ENCODE measurements at regions not wholly inside any gene's neighbourhood (a gene's known extent, or its start where the extent isn't known, plus 50 kb on each side); places are given as distances from the start of the nearest gene placed in this dataset.

DNA sequence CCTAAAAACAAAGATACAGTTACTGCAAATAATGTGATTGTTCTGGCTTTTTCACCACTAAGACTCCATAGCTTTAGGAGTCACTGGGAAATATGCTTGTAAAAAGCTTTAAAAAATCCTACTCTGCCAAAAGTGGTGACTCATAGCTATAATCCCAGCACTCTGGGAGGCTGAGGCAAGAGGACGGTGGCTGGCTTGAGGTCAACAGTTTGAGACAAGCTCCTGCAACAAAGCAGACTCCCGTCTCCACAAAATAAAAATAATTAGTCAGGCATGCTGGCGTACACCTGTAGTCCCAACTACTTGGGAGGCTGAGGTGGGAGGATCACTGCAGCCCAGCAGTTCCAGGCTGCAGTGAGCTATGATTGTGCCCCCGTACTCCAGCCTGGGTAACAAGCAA lies 406.4 kb downstream of the HTR1A start:
- Histone ChIP-seq H3K4me1 (replicated peaks in 1 of 2) (no peaks in the 10 kb centered on the region), H3K27ac (no peak overlapping the region), H3K27me3 (no peaks in the 10 kb centered on the region), H3K9me3 (replicated peaks in 1 of 3) (no peaks in the 10 kb centered on the region), H3K36me3 (replicated peaks in 1 of 2) (no peaks in the 10 kb centered on the region), H3K4me3 (no peak overlapping the region)
- TF ChIP-seq, protein P1, sequence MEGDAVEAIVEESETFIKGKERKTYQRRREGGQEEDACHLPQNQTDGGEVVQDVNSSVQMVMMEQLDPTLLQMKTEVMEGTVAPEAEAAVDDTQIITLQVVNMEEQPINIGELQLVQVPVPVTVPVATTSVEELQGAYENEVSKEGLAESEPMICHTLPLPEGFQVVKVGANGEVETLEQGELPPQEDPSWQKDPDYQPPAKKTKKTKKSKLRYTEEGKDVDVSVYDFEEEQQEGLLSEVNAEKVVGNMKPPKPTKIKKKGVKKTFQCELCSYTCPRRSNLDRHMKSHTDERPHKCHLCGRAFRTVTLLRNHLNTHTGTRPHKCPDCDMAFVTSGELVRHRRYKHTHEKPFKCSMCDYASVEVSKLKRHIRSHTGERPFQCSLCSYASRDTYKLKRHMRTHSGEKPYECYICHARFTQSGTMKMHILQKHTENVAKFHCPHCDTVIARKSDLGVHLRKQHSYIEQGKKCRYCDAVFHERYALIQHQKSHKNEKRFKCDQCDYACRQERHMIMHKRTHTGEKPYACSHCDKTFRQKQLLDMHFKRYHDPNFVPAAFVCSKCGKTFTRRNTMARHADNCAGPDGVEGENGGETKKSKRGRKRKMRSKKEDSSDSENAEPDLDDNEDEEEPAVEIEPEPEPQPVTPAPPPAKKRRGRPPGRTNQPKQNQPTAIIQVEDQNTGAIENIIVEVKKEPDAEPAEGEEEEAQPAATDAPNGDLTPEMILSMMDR (IDR thresholded peaks at IDR 0.05), result no peak
- no peak for TF ChIP-seq POLR2A (IDR thresholded peaks at IDR 0.05)
- intact Hi-C loops (cut with DNase I), result no loop called here
- 64 to 80% (median 72%) methylated on average over 4 of the region's 4 CpGs for WGBS, 4 donors
- DNase-seq, result no peak

GRCh38 chr5:63554191-63554590 lies 408.1 kb downstream of the HTR1A start:
- Histone ChIP-seq H3K9me3 (replicated peaks in 1 of 3) (no peaks in the 10 kb centered on the region), H3K4me1 (replicated peaks in 1 of 2) (no peaks in the 10 kb centered on the region), H3K36me3 (replicated peaks in 1 of 2) (no peaks in the 10 kb centered on the region), H3K4me3 (no peak overlapping the region), H3K27ac (no peak overlapping the region), H3K27me3 (no peaks in the 10 kb centered on the region)
- TF ChIP-seq, protein P1 (IDR thresholded peaks at IDR 0.05), result no peak
- TF ChIP-seq POLR2A (IDR thresholded peaks at IDR 0.05), result no peak
- DNase-seq, result no peak
- intact Hi-C loops (cut with DNase I), result no loop called here
- 47 to 72% (median 54%) methylated on average over 3 of the region's 3 CpGs for WGBS, 4 donors

GRCh38 chr5:63553073-63553472 lies 409.2 kb downstream of the HTR1A start:
- Histone ChIP-seq H3K27ac (no peak overlapping the region), H3K27me3 (no peaks in the 10 kb centered on the region), H3K4me1 (replicated peaks in 1 of 2) (no peaks in the 10 kb centered on the region), H3K36me3 (replicated peaks in 1 of 2) (no peaks in the 10 kb centered on the region), H3K9me3 (replicated peaks in 1 of 3) (no peaks in the 10 kb centered on the region), H3K4me3 (no peak overlapping the region)
- intact Hi-C loops (cut with DNase I), result no loop called here
- DNase-seq, result no peak
- TF ChIP-seq, protein P1 (IDR thresholded peaks at IDR 0.05), result no peak
- TF ChIP-seq POLR2A (IDR thresholded peaks at IDR 0.05), result no peak
- WGBS, 4 donors, result 84 to 93% (median 88%) methylated on average over 1 of the region's 1 CpG

DNA sequence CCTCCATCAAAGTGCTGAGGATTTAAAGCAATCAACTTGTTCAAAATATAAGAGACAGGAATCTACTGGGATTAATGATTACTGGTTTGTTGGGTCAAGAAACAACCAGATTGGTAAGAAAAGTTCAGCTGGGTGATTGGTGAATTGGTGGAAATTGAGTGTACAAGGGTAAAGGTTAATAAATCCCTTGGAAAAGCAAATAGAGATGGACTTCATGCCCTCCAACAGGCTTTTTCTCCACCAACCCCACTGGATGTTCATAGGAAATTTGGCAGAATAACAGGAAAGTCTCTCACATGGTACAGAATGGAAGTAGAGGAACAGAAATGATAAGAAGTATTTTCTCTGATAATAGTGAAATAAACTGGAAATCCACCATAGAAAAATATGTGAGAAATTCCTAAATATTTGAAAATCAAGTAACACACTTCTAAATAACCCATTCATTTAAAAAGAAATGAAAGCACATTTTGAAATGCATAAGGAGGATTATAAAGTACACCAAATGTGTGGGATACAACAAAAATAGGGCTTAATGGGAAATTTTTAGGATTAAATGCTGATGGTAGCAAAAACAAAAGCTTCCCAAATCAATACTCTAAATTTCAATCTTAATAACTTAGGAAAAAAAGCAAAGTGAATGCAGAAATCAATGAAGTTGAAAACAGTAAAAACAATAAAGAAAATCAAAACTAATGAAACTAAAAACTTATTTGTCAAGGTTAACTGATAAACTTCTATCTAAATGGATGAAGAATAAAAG lies 426.2 kb downstream of the HTR1A start:
- no peak for TF ChIP-seq POLR2A (IDR thresholded peaks at IDR 0.05)
- intact Hi-C loops (cut with DNase I), result no loop called here
- Histone ChIP-seq H3K9me3 (replicated peaks in 1 of 3) (no peaks in the 10 kb centered on the region), H3K4me1 (replicated peaks in 1 of 2) (no peaks in the 10 kb centered on the region), H3K27me3 (no peaks in the 10 kb centered on the region), H3K27ac (no peak overlapping the region), H3K36me3 (replicated peaks in 1 of 2) (no peaks in the 10 kb centered on the region), H3K4me3 (no peak overlapping the region)
- DNase-seq, result no peak

GRCh38 chr5:63524281-63524680 lies 438.0 kb downstream of the HTR1A start:
- intact Hi-C loops (cut with DNase I), result no loop called here
- no peak for TF ChIP-seq POLR2A (IDR thresholded peaks at IDR 0.05)
- TF ChIP-seq, protein P1 (IDR thresholded peaks at IDR 0.05), result no peak
- WGBS, 4 donors, result 38 to 59% (median 49%) methylated on average over 1 of the region's 1 CpG
- no peak for DNase-seq
- H3K9me3 ChIP-seq (replicated peaks in 1 of 3), result no peaks in the 10 kb centered on the region
- no peak overlapping the region for H3K27ac ChIP-seq
- H3K4me1 ChIP-seq (replicated peaks in 1 of 2), result no peaks in the 10 kb centered on the region
- H3K27me3 ChIP-seq, result no peaks in the 10 kb centered on the region
- no peak overlapping the region for H3K4me3 ChIP-seq
- H3K36me3 ChIP-seq (replicated peaks in 1 of 2), result no peaks in the 10 kb centered on the region
